Islet precursor cell (in vitro differentiated cells): ENCODE measurements at regions not wholly inside any gene's neighbourhood (a gene's known extent, or its start where the extent isn't known, plus 50 kb on each side); places are given as distances from the start of the nearest gene placed in this dataset.

ENCODE experiments used
- DNase-seq: peaks from one replicate; pipeline ENCODE4 v3.0.0-alpha.2; 2018

DNA sequence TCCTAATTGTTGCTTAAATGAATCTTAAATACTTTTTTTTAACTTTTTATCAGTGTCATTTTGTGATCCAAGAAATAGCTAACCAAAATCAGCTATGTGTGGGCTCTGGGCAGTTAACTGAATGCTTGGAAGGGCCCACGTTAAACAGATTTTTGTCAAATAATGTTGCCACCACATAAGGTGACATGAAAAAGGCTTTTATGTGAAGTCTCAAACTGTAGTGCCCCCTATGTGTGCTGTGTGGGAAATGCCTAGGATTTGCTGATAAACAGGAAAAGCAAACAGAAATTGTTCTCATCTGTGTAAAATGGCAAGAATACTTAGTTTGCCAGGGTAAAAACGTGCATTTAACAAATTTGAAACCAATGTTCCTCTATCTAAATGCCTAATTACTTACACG, 242.2 kb downstream of the ZNF516 start:
- no peak for DNase-seq

- DNase-seq: no peak
Observed at GRCh38 chr18:76252139-76252538, 242.9 kb downstream of the ZNF516 start.

- no peak for DNase-seq
Observed at GRCh38 chr18:76251691-76252090, 243.4 kb downstream of the ZNF516 start.

DNA sequence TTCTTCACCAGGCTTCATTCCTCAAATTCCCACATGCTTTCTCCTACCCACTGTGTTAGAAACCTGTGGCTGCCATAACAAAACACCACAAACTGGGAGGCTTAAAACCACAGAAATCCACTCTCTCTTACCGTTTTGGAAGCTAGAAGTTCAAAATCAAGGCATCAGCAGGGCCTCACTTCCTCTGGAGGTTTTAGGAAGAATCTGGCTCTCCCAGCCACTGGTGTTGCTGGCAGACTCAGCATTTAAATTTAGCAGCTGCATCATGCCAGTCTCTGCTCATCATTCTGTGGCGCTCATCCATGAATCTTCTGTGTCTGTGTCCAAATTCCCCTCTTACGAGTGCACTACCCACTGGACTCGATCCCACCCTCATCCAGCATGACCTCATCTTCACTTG, 248.5 kb downstream of the ZNF516 start:
- DNase-seq: no peak

GRCh38 chr18:76234676-76235060, 260.4 kb downstream of the ZNF516 start:
- no peak for DNase-seq

- no peak for DNase-seq
Observed at GRCh38 chr18:76233876-76234675, 261.0 kb downstream of the ZNF516 start.

DNA sequence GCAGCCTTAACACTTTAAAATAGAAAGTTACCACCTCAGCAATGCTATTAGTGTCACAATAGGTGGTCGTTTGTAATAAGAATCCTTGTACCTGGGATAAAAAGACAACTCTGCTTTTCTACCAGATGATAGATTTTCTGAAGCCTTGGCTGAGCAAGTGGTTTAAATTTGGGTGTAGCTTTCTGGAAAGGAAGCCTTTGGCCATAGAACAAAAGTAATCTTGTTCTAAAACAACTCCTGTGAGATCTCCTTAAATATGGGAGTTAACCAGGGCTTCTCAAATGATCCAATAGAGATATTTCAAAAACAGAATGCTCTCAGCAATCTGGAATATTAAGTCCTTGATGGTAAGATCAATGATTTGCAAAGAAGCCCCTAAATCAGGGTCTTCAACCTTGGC, 261.6 kb downstream of the ZNF516 start:
- no peak for DNase-seq

GRCh38 chr18:76232779-76233178, 262.3 kb downstream of the ZNF516 start:
- no peak for DNase-seq

- DNase-seq: no peak
Observed at GRCh38 chr18:76232010-76232409, 263.0 kb downstream of the ZNF516 start.

DNA sequence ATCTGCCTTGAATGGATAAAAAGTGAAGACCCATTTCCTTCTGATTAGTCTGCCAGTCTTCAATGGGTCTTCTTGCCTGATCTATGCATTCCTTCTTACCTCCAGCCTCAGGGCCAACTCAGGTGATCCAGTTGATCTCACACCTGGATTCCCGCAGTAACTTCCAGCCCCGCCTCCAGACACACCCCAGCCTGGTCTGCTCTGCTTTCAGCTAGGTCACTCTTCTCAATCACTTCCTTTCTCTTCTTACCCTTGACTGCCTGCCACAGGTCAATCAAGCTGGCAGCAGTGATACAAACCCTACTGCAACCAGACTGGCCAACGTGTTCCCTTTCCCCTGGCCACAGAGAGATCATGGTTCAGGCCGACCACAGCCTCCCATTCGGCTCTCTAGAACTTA, 263.6 kb downstream of the ZNF516 start:
- DNase-seq: no peak

DNA sequence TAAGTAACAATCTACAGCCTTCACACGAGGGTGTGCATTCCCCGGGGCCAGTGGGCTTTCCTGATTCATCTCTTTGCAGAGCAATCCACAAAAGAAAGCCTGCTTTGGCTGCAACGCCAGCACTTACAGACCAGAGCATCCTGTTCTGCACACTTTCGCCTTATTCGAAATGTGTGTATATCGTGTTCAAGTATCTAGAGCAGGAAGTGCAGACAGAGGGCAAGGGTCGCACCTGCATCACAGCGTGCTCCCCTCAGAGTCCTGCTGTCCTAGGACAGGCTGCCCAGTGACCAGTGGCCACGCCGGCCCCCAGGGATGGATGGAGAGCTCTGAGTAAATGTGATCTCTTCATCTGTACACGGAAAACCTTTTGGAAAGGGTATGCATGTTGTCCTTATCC, 264.3 kb downstream of the ZNF516 start:
- no peak for DNase-seq

GRCh38 chr18:76228716-76229115, 266.3 kb downstream of the ZNF516 start:
- no peak for DNase-seq

- DNase-seq: no peak
Observed at GRCh38 chr18:76227759-76228158, 267.3 kb downstream of the ZNF516 start.

DNA sequence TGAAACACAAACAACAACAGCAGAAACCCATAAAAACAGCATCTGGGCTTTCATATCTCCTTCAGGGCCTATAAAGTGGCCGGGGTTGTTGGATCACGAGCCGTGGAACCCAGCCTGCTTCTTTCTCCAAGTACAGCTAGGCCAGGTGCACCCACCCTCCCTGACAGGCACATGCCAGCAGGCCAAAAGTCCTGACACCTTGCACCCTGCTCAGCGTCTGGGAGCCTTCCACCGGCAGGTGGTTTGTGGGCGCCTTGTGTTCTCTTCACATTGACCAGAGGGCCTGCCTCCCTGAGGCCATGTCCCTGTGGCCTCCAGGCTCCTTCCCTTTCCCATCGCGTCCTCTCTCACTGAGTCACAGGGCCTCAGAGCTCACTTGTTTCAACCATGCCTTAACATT, 271.6 kb downstream of the ZNF516 start:
- DNase-seq: no peak

GRCh38 chr18:76219023-76219422, 276.0 kb downstream of the ZNF516 start:
- no peak for DNase-seq

- DNase-seq: no peak
Observed at GRCh38 chr18:76216096-76216495, 278.9 kb downstream of the ZNF516 start.

GRCh38 chr18:76213991-76214390, 281.1 kb downstream of the ZNF516 start:
- no peak for DNase-seq

- DNase-seq: no peak
Observed at GRCh38 chr18:76212960-76213359, 282.1 kb downstream of the ZNF516 start.

DNA sequence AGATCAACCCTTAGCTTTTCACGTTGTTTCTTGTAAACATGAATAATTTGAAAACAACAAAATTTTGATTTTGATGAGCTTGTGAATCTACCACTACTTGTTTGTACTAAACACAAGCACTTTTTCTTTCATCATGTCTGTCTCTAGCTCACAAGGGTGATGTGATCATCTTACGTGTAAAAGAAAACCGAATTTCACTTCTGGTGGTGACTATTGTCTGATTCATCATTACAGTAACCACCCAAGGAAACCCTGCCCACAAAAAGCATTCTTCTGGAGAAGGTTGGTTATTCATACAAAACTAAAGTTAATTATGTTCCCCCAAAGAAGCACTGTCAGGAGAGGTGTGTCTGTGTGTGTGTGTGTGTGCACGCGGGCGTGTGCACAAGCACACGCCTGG, 285.4 kb downstream of the ZNF516 start:
- no peak for DNase-seq

DNA sequence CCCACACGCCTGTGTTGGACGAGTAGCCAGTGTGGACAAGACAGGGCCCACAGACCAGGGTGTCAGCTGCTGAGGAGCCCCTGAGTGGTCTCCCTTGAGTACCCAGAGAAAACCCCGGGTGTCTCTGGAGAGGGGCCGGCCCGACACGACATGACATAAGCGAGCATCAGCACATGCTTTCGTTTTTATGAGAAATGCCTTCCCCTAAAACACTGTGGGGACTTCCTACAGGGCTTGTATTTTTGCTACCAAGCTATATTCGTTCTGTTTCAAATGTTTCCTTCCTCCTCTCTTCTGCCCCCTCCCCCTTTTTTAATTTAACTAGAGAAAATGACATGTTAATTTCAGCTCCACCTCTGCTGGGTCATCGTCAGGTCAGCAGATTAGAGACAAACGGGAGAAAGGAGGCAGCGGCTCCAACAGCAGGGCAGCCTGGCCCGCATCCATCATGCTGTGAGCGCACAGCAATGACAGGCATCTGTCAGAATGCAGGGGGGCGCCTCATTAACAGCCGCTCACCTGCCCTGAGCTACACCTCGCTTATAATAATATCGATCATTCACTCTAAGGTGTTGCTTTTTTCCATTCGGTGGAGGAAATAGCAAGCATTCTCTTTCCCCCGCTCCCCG, 286.2 kb downstream of the ZNF516 start:
- DNase-seq: no peak

DNA sequence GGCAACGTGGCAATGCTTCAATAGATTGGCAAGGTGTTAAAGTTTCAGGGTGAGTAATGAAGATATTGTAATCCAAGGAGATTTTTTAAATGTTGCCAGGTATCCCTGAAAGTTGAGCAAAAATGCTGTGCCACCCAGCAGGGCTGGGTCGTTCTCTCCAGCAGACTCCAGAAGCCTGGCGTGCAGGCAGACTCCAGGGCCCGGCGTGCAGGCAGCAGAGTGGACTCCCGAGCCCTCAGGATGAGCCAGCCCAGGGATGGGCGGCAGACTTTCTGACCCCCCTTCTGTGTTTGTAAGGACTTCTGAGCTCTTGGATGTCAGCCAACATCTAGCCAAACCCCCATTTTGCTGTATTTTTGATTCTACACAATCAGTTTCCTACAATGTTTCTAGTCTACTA, 289.1 kb downstream of the ZNF516 start:
- DNase-seq: no peak

- no peak for DNase-seq
Observed at GRCh38 chr18:76203552-76203951, 291.5 kb downstream of the ZNF516 start.

GRCh38 chr18:76202322-76202721, 292.7 kb downstream of the ZNF516 start:
- DNase-seq: no peak

DNA sequence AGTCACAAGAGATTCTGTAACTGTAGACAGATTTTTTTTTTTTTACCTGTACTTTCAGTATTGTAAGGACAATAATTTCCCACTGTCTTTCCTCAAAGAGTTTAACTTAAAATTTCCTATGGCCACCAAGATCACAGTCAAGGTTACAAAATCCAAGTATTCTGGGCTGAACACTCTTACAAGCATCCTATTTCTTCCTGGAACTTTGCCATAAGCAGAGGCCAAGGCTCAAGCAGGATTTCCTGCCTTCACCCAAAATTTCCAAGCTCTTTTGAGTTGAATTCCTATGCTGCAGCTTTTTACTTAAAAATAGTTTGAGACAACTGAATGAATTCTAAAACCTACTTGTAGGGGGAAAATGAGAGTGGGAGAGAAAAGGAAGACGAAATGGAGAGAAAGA, 299.4 kb downstream of the ZNF516 start:
- no peak for DNase-seq

DNA sequence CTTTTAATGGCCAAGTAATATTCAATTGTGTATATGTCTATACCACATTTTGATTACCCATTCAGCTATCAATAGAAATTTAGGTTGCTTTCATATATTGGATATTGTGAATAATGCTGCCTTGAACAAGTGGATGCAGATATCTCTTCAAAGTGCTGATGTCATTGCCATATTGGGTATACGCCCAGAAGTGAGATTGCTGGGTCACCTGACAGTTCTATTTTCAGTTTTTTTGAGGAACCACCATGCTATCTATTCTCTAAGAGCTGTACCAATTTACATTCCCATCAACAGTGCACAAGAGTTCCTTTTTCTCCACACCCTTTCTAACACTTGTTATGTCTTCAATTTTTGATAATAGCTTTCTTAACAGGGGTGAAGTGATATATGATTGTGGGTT, 306.9 kb downstream of the ZNF516 start:
- no peak for DNase-seq
